SK-N-SH treated with all-trans-retinoic acid at 6 μM for 48 hours (cell line): ENCODE measurements at regions not wholly inside any gene's neighbourhood (a gene's known extent, or its start where the extent isn't known, plus 50 kb on each side); places are given as distances from the start of the nearest gene placed in this dataset.

ENCODE experiments used
- ATAC-seq: fragments of 200-7000 bp; cut with Tn5 transposase; 3 replicates; pipeline ENCODE4 v1.9.1; 2020; ENCODE audit warnings: mild to moderate bottlenecking, moderate library complexity
- ARNTL ChIP-seq: fragments of 450-650 bp; formaldehyde crosslinking; IDR thresholded peaks from 2 replicates; pipeline ENCODE4 v1.5.0; 2020; ENCODE audit warnings: low read depth, mild to moderate bottlenecking, moderate library complexity, borderline replicate concordance
- BACH2 ChIP-seq: fragments of 250-450 bp; sonication (Bioruptor Pico); IDR thresholded peaks from 2 replicates; pipeline ENCODE4 v1.9.0; 2021; ENCODE audit warnings: mild to moderate bottlenecking, borderline replicate concordance
- CREB5 ChIP-seq: fragments of 250-450 bp; sonication (Bioruptor Pico); IDR thresholded peaks from 2 replicates; pipeline ENCODE4 v1.5.1; 2020; ENCODE audit warnings: low read depth, mild to moderate bottlenecking, moderate library complexity
- CSDC2 ChIP-seq: fragments of 250-450 bp; sonication (Bioruptor Pico); IDR thresholded peaks from 2 replicates; pipeline ENCODE4 v1.5.0; 2020; ENCODE audit warnings: mild to moderate bottlenecking, moderate library complexity
- CSRNP3 ChIP-seq: fragments of 250-450 bp; sonication (Bioruptor Pico); IDR thresholded peaks from 2 replicates; pipeline ENCODE4 v1.5.1; 2021; ENCODE audit warnings: mild to moderate bottlenecking, moderate library complexity
- ESRRG ChIP-seq: fragments of 250-450 bp; sonication (Bioruptor Pico); IDR thresholded peaks from 2 replicates; pipeline ENCODE4 v1.6.1; 2021; ENCODE audit warnings: mild to moderate bottlenecking
- GLIS3 ChIP-seq: fragments of 250-450 bp; sonication (Bioruptor Pico); IDR thresholded peaks from 2 replicates; pipeline ENCODE4 v1.5.0; 2020; ENCODE audit warnings: mild to moderate bottlenecking, moderate library complexity
- ISL1 ChIP-seq: fragments of 250-450 bp; sonication (Bioruptor Pico); IDR thresholded peaks from 2 replicates; pipeline ENCODE4 v2.1.2; 2022; ENCODE audit warnings: mild to moderate bottlenecking, moderate library complexity
- OSR1 ChIP-seq: fragments of 250-450 bp; sonication (Bioruptor Pico); IDR thresholded peaks from 2 replicates; pipeline ENCODE4 v1.8.0; 2022; ENCODE audit warnings: moderate library complexity, mild to moderate bottlenecking, inconsistent platforms
- PATZ1 ChIP-seq: fragments of 250-450 bp; sonication (Bioruptor Pico); IDR thresholded peaks from 2 replicates; pipeline ENCODE4 v1.8.0; 2020; ENCODE audit warnings: mild to moderate bottlenecking, moderate library complexity, borderline replicate concordance
- POU6F1 ChIP-seq: fragments of 250-450 bp; sonication (Bioruptor Pico); IDR thresholded peaks from 2 replicates; pipeline ENCODE4 v1.8.0; 2021; ENCODE audit warnings: low read depth, mild to moderate bottlenecking, moderate library complexity, borderline replicate concordance
- PPARA ChIP-seq: fragments of 250-450 bp; sonication (Bioruptor Pico); IDR thresholded peaks from 2 replicates; pipeline ENCODE4 v1.5.0; 2020; ENCODE audit warnings: mild to moderate bottlenecking, borderline replicate concordance
- SNAI2 ChIP-seq: fragments of 250-450 bp; sonication (Bioruptor Pico); IDR thresholded peaks from 2 replicates; pipeline ENCODE4 v1.5.0; 2020; ENCODE audit warnings: mild to moderate bottlenecking, moderate library complexity
- TCF4 ChIP-seq: fragments of 250-450 bp; sonication (Bioruptor Pico); IDR thresholded peaks from 2 replicates; pipeline ENCODE4 v1.8.0; 2021; ENCODE audit warnings: mild to moderate bottlenecking, moderate library complexity, borderline replicate concordance
- TOX ChIP-seq: fragments of 250-450 bp; sonication (Bioruptor Pico); IDR thresholded peaks from 2 replicates; pipeline ENCODE4 v1.8.0; 2021; ENCODE audit warnings: mild to moderate bottlenecking, moderate library complexity, borderline replicate concordance
- TSHZ2 ChIP-seq: fragments of 250-450 bp; sonication (Bioruptor Pico); IDR thresholded peaks from 2 replicates; pipeline ENCODE4 v1.5.0; 2020; ENCODE audit warnings: mild to moderate bottlenecking, moderate library complexity
- ZC3H10 ChIP-seq: fragments of 250-450 bp; sonication (Bioruptor Pico); IDR thresholded peaks from 2 replicates; pipeline ENCODE4 v1.5.1; 2021; ENCODE audit warnings: mild to moderate bottlenecking, moderate library complexity
- ZNF565 ChIP-seq: fragments of 450-650 bp; formaldehyde crosslinking; conservative IDR thresholded peaks from 2 replicates; pipeline ENCODE4 v1.5.0; 2020; ENCODE audit warnings: low read depth, mild to moderate bottlenecking, moderate library complexity
- ZNF70 ChIP-seq: fragments of 450-650 bp; formaldehyde crosslinking; IDR thresholded peaks from 2 replicates; pipeline ENCODE4 v1.5.0; 2020; ENCODE audit warnings: mild to moderate bottlenecking, moderate library complexity
- ZNF8 ChIP-seq: fragments of 450-650 bp; formaldehyde crosslinking; IDR thresholded peaks from 2 replicates; pipeline ENCODE4 v1.5.0; 2020; ENCODE audit warnings: mild to moderate bottlenecking, moderate library complexity

- TF ChIP-seq PATZ1 (CRISPR knock-in tag) = no peak
- TF ChIP-seq CSDC2 (CRISPR knock-in tag) = no peak
- TF ChIP-seq BACH2 = no peak
- TF ChIP-seq ESRRG = no peak
- TF ChIP-seq POU6F1 (CRISPR knock-in tag) = no peak
- no peak for TF ChIP-seq CSRNP3 (CRISPR knock-in tag)
- no peak for TF ChIP-seq ARNTL (CRISPR knock-in tag)
- no peak for TF ChIP-seq SNAI2 (CRISPR knock-in tag)
- TF ChIP-seq ZNF8 (CRISPR knock-in tag) = no peak
- no peak for TF ChIP-seq ZNF70
- TF ChIP-seq TCF4 (CRISPR knock-in tag) = no peak
- no peak for TF ChIP-seq ZNF565
- no peak for TF ChIP-seq OSR1 (CRISPR knock-in tag)
- TF ChIP-seq TSHZ2 (CRISPR knock-in tag) = no peak
- TF ChIP-seq PPARA (CRISPR knock-in tag) = no peak
- no peak for TF ChIP-seq ISL1 (CRISPR knock-in tag)
- TF ChIP-seq GLIS3 (CRISPR knock-in tag) = no peak
- no peak for ATAC-seq
These were observed 61.1 kb upstream of the ZMIZ1 start for GRCh38 chr10:79007421-79008319.

GRCh38 chr10:79009145-79009544, 59.6 kb upstream of the ZMIZ1 start:
- ATAC-seq = no peak
- no peak for TF ChIP-seq ZNF70
- TF ChIP-seq POU6F1 (CRISPR knock-in tag) = no peak
- TF ChIP-seq ARNTL (CRISPR knock-in tag) = no peak
- no peak for TF ChIP-seq CREB5 (CRISPR knock-in tag)
- no peak for TF ChIP-seq PPARA (CRISPR knock-in tag)
- TF ChIP-seq TOX (CRISPR knock-in tag) = no peak
- TF ChIP-seq TSHZ2 (CRISPR knock-in tag) = no peak
- no peak for TF ChIP-seq ZNF8 (CRISPR knock-in tag)
- no peak for TF ChIP-seq CSRNP3 (CRISPR knock-in tag)
- no peak for TF ChIP-seq GLIS3 (CRISPR knock-in tag)
- TF ChIP-seq ZC3H10 = no peak
- TF ChIP-seq SNAI2 (CRISPR knock-in tag) = no peak
- TF ChIP-seq PATZ1 (CRISPR knock-in tag) = no peak
